Trophoblast cell (in vitro differentiated cells and primary cell): ENCODE measurements at regions not wholly inside any gene's neighbourhood (a gene's known extent, or its start where the extent isn't known, plus 50 kb on each side); places are given as distances from the start of the nearest gene placed in this dataset.
"Not testable (repeated sequence)": the region's sequence is repeated elsewhere in the genome, so short reads cannot be mapped to it uniquely, and the experiment has no call there.

ENCODE experiments used
- DNase-seq, 2 donors: peaks; one replicate each; pipeline ENCODE4 v3.0.0-alpha.2; 2016
- H2AFZ ChIP-seq: 2 replicates; pipeline ENCODE4 v1.6.1; 2013; ENCODE audit warnings: low read length, moderate library complexity, mild to moderate bottlenecking; ENCODE audit not compliant: insufficient read depth, poor library complexity
- H2AK5ac ChIP-seq: 2 replicates; pipeline ENCODE4 v1.6.1; 2013; ENCODE audit warnings: mild to moderate bottlenecking, low read length
- H2BK120ac ChIP-seq: 2 replicates; pipeline ENCODE4 v1.6.1; 2013; ENCODE audit warnings: low read length, mild to moderate bottlenecking, moderate library complexity; ENCODE audit not compliant: insufficient read depth, poor library complexity
- H2BK12ac ChIP-seq: 2 replicates; pipeline ENCODE4 v1.6.1; 2013; ENCODE audit warnings: mild to moderate bottlenecking, low read length, moderate library complexity
- H2BK5ac ChIP-seq: 2 replicates; pipeline ENCODE4 v1.6.1; 2013; ENCODE audit warnings: low read length, low read depth, moderate library complexity, mild to moderate bottlenecking; ENCODE audit not compliant: poor library complexity
- H3K14ac ChIP-seq: 2 replicates; pipeline ENCODE4 v1.6.1; 2013; ENCODE audit warnings: mild to moderate bottlenecking, low read length
- H3K18ac ChIP-seq: 2 replicates; pipeline ENCODE4 v1.6.1; 2013; ENCODE audit warnings: mild to moderate bottlenecking, low read length
- H3K23ac ChIP-seq: 2 replicates; pipeline ENCODE4 v1.6.1; 2013; ENCODE audit warnings: low read length
- H3K27ac ChIP-seq: 2 replicates; pipeline ENCODE4 v1.5.1; 2013; ENCODE audit warnings: low read depth, mild to moderate bottlenecking, inconsistent platforms, low read length, moderate library complexity
- H3K27me3 ChIP-seq: 2 replicates; pipeline ENCODE4 v1.6.1; 2013; ENCODE audit warnings: inconsistent platforms, mild to moderate bottlenecking, low read length, moderate library complexity; ENCODE audit not compliant: insufficient read depth
- H3K36me3 ChIP-seq, 2 experiments: 1 replicate in 1 of 2; 2 replicates in 1 of 2; pipeline ENCODE4 v1.6.1; 2013; ENCODE audit warnings: low read length in 2 of 2, mild to moderate bottlenecking in 2 of 2, moderate library complexity in 1 of 2; ENCODE audit not compliant: insufficient read depth in 2 of 2, control insufficient read depth in 1 of 2
- H3K4ac ChIP-seq: 2 replicates; pipeline ENCODE4 v1.6.1; 2013; ENCODE audit warnings: low read depth, mild to moderate bottlenecking, low read length, moderate library complexity
- H3K4me1 ChIP-seq, 2 experiments: 1 replicate in 1 of 2; 2 replicates in 1 of 2; pipeline ENCODE4 v1.6.1; 2013; ENCODE audit warnings: low read length in 2 of 2, mild to moderate bottlenecking in 2 of 2, moderate library complexity in 1 of 2; ENCODE audit not compliant: insufficient read depth in 2 of 2, control insufficient read depth in 1 of 2
- H3K4me2 ChIP-seq: 2 replicates; pipeline ENCODE4 v1.6.1; 2013; ENCODE audit warnings: inconsistent platforms, mild to moderate bottlenecking, low read length, moderate library complexity
- H3K4me3 ChIP-seq: 2 replicates; pipeline ENCODE4 v1.5.1; 2013; ENCODE audit warnings: mild to moderate bottlenecking, low read depth, low read length, inconsistent platforms
- H3K79me1 ChIP-seq: one replicate; pipeline ENCODE4 v1.6.1; 2013; ENCODE audit warnings: low read length
- H3K79me2 ChIP-seq: 2 replicates; pipeline ENCODE4 v1.6.1; 2013; ENCODE audit warnings: low read length, mild to moderate bottlenecking; ENCODE audit not compliant: control insufficient read depth, insufficient read depth, poor library complexity
- H3K9ac ChIP-seq: 2 replicates; pipeline ENCODE4 v1.6.1; 2013; ENCODE audit warnings: mild to moderate bottlenecking, low read length
- H3K9me3 ChIP-seq: 2 replicates; pipeline ENCODE4 v1.6.1; 2013; ENCODE audit warnings: low read depth, mild to moderate bottlenecking, control low read depth, inconsistent platforms, low read length; ENCODE audit not compliant: insufficient read depth
- H4K12ac ChIP-seq: 2 replicates; pipeline ENCODE4 v1.6.1; 2013; ENCODE audit warnings: low read depth, mild to moderate bottlenecking, low read length, moderate library complexity
- H4K8ac ChIP-seq: 2 replicates; pipeline ENCODE4 v1.6.1; 2013; ENCODE audit warnings: low read depth, mild to moderate bottlenecking, low read length, moderate library complexity
- H4K91ac ChIP-seq: one replicate; pipeline ENCODE4 v1.6.1; 2013; ENCODE audit warnings: low read depth, mild to moderate bottlenecking, low read length, moderate library complexity
- WGBS: extraction: QIAGEN DNeasy Blood & Tissue Kit; methylation state at CpG from one replicate; pipeline ENCODE4 v1.1.7; 2013; ENCODE audit warnings: missing lambda C conversion rate; ENCODE audit not compliant: insufficient read length, insufficient coverage; ENCODE audit errors: extremely low coverage; 5-methylcytosine and 5-hydroxymethylcytosine counted together

- no peak overlapping the region for H4K12ac ChIP-seq
- H3K18ac ChIP-seq, result no peak overlapping the region
- H3K4me2 ChIP-seq, result no peak overlapping the region
- H2AK5ac ChIP-seq, result no peak overlapping the region
- no peak overlapping the region for H2BK12ac ChIP-seq
- no peaks in the 10 kb centered on the region for H3K36me3 ChIP-seq
- H3K9ac ChIP-seq, result no peak overlapping the region
- H3K4ac ChIP-seq, result no peak overlapping the region
- H4K91ac ChIP-seq, result no peak overlapping the region
- no peaks in the 10 kb centered on the region for H3K79me1 ChIP-seq
- no CpG with 5 or more reads among the region's 1 CpG for WGBS
- no peak overlapping the region for H2BK5ac ChIP-seq
- H2AFZ ChIP-seq, result no peak overlapping the region
- H3K27ac ChIP-seq, result no peak overlapping the region
- H4K8ac ChIP-seq, result no peak overlapping the region
- H3K4me3 ChIP-seq, result no peak overlapping the region
- no peaks in the 10 kb centered on the region for H3K27me3 ChIP-seq
- no peaks in the 10 kb centered on the region for H3K9me3 ChIP-seq
- no peak for DNase-seq
- no peak overlapping the region for H2BK120ac ChIP-seq
- H3K4me1 ChIP-seq, result no peaks in the 10 kb centered on the region
- H3K23ac ChIP-seq, result no peak overlapping the region
- no peaks in the 10 kb centered on the region for H3K79me2 ChIP-seq
- no peak overlapping the region for H3K14ac ChIP-seq
Observed at GRCh38 chr13:74726206-74726605, 592.0 kb upstream of the KLF12 start.

- not testable (repeated sequence) for DNase-seq, H2BK12ac ChIP-seq, H3K9me3 ChIP-seq, H2AFZ ChIP-seq, H2BK5ac ChIP-seq, H3K14ac ChIP-seq, H3K79me1 ChIP-seq, H3K18ac ChIP-seq, H4K91ac ChIP-seq, H3K23ac ChIP-seq, H3K36me3 ChIP-seq, H3K4ac ChIP-seq, H3K4me3 ChIP-seq, H3K4me2 ChIP-seq, H3K4me1 ChIP-seq, H3K9ac ChIP-seq, H2AK5ac ChIP-seq, H3K27ac ChIP-seq, H3K27me3 ChIP-seq, H3K79me2 ChIP-seq, H4K8ac ChIP-seq, H2BK120ac ChIP-seq, H4K12ac ChIP-seq
- no CpG with 5 or more reads among the region's 31 CpGs for WGBS
Observed at GRCh38 chr13:74718232-74718842, 584.1 kb upstream of the KLF12 start.

GRCh38 chr13:74715718-74716117 is 581.5 kb upstream of the KLF12 start:
- Histone ChIP-seq H3K27ac (no peak overlapping the region), H3K4ac (no peak overlapping the region), H3K23ac (no peak overlapping the region), H3K9ac (no peak overlapping the region), H3K79me1 (no peaks in the 10 kb centered on the region), H3K36me3 (no peaks in the 10 kb centered on the region), H4K8ac (no peak overlapping the region), H3K18ac (no peak overlapping the region), H3K79me2 (no peaks in the 10 kb centered on the region), H3K27me3 (no peaks in the 10 kb centered on the region), H2AFZ (no peak overlapping the region), H2BK12ac (no peak overlapping the region), H4K91ac (no peak overlapping the region), H2AK5ac (no peak overlapping the region), H3K9me3 (no peaks in the 10 kb centered on the region), H3K4me1 (no peaks in the 10 kb centered on the region), H2BK120ac (no peak overlapping the region), H2BK5ac (no peak overlapping the region), H4K12ac (no peak overlapping the region), H3K4me3 (no peak overlapping the region), H3K14ac (no peak overlapping the region), H3K4me2 (no peak overlapping the region)
- WGBS, result no CpG with 5 or more reads among the region's 2 CpGs
- no peak for DNase-seq

GRCh38 chr13:74710006-74710405 is 575.8 kb upstream of the KLF12 start:
- no peak overlapping the region for H2BK12ac ChIP-seq
- no peak for DNase-seq
- no peaks in the 10 kb centered on the region for H3K4me1 ChIP-seq
- no peak overlapping the region for H4K91ac ChIP-seq
- H3K9me3 ChIP-seq, result no peaks in the 10 kb centered on the region
- no peak overlapping the region for H3K4me3 ChIP-seq
- H3K79me1 ChIP-seq, result no peaks in the 10 kb centered on the region
- no peak overlapping the region for H4K12ac ChIP-seq
- no peak overlapping the region for H3K9ac ChIP-seq
- H3K4ac ChIP-seq, result no peak overlapping the region
- no peak overlapping the region for H4K8ac ChIP-seq
- H3K4me2 ChIP-seq, result no peak overlapping the region
- H3K27ac ChIP-seq, result no peak overlapping the region
- no peaks in the 10 kb centered on the region for H3K27me3 ChIP-seq
- no peak overlapping the region for H3K14ac ChIP-seq
- H3K36me3 ChIP-seq, result no peaks in the 10 kb centered on the region
- no peaks in the 10 kb centered on the region for H3K79me2 ChIP-seq
- H3K18ac ChIP-seq, result no peak overlapping the region
- H2AFZ ChIP-seq, result no peak overlapping the region
- H2AK5ac ChIP-seq, result no peak overlapping the region
- no peak overlapping the region for H2BK120ac ChIP-seq
- no peak overlapping the region for H3K23ac ChIP-seq
- no peak overlapping the region for H2BK5ac ChIP-seq
